Stimulated activated CD4-positive, alpha-beta T cell treated with anti-CD3 and anti-CD28 coated beads, Interleukin-4, amount 100 ng/mL, for 1 hour (primary cell): ENCODE measurements at regions not wholly inside any gene's neighbourhood (a gene's known extent, or its start where the extent isn't known, plus 50 kb on each side); places are given as distances from the start of the nearest gene placed in this dataset.

ENCODE experiments used
- DNase-seq: peaks from one replicate; pipeline ENCODE4 v3.0.0-alpha.2; 2020

DNA sequence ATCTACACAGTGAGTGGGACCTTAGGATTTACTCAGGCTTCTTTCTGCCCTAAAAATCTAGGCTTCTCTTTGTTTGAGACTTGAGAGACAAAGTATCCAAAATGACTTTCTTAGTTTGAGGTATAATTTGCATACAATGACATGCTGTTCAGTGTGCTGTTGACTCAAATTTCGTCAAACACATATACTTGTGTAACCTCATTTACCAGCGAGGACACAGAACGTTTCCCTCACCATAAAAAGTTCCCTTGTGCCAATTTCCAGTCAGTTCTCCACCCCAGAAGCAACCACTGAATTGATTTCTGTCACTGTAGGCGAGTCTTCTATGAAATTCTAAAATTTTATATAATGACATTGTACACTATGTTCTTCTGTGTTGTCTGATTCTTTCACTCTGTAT lies 68.0 kb upstream of the MAF start:
- no peak for DNase-seq

DNA sequence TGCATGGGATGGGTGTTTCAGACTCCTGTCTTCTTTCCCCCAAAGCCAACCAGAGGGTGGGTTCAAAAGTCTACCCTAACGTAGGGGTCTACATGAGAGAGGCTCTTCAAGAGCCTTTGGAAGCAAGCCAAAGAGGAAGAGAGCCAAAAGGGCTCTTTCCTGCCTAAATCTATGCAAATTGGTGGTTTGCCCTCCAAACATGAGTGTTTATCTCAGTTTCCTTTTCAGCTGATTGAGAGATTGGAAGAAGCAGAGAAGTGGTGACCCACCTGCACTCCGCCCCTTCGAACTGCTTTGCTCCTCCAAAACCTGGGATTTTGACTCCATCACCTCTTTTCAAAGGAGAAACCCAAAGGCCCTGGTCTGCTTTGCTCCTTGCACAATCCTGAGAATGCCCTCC lies 65.4 kb upstream of the MAF start:
- no peak for DNase-seq

DNA sequence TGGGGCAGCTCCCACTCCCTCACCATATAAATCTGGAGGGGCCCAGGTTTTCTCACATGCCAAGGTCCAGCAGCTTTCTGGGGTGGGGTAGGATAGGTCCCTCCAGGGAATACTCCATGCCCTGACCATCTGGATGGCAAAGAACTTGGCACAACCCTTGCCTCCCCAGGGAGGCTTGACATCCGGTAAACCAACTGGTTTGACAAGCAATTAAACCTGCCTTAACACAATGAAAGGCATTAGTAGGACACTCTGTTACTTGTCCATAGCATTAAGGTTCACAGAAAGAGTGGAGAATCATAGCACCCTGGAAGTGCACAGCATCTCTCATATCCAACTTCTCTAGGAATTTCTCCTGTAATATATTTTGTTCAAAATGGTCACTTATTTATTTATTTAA lies 63.9 kb upstream of the MAF start:
- DNase-seq, result no peak

GRCh38 chr16:79662669-79663313 lies 62.3 kb upstream of the MAF start:
- no peak for DNase-seq

- no peak for DNase-seq
Observed at GRCh38 chr16:79662122-79662521, 61.6 kb upstream of the MAF start.

DNA sequence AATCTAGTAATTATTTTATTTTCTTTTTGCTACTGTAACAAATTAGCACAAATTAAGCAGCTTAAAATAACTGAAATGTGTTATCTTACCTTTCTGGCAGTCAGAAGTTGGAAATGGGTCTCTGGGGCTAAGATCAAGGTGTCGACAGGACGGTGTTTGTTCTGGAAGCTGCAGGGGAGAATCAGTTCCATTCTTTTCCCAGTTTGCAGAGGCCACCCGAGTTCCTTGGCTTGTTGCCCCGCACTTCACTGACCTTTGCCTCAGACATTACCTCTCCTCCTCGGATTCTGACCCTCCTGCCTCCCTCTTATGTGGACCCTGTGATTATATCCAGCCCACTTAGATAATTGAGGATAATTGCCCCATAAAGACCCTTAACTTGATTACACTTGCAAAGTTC lies 61.0 kb upstream of the MAF start:
- no peak for DNase-seq

GRCh38 chr16:79659344-79659743 lies 58.8 kb upstream of the MAF start:
- no peak for DNase-seq

DNA sequence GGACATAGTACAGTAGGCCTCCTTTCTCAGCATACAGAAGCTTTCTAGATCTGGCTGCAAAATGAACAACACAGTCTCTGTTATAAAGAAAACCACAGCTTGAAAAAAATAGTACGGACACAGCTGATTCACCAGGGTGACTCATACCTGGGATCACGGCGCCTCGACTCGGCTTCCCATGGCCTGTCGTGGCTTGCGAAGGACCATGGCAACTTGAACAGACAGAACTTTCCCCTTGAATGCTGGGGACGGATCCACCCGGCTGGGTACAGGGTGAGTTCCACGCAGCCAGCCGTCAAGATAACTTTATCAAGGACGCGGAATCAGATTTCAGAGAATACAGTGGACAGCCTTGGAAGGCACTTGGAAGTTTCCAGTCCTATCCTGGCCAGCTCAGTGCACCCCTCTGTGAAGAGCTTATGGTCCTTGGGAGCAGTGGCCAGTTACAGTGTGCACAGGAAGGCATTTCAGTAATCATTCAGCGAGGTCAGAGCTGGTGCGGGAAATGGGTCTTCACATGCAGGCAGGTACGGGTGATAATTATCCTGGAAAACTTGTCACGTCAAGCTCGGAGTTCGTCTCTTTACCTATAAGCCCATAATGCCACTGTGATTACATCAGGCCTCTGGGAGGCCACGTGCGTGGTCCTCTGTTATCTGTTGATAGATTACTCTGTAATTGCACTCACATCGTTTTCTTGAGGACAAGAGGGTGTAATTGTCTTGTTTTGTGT lies 57.9 kb upstream of the MAF start:
- no peak for DNase-seq

GRCh38 chr16:79656553-79657115 lies 56.1 kb upstream of the MAF start:
- no peak for DNase-seq

GRCh38 chr16:79653373-79653891 lies 52.9 kb upstream of the MAF start:
- no peak for DNase-seq

- DNase-seq, result no peak
Observed at GRCh38 chr16:79651363-79651762, 50.8 kb upstream of the MAF start.
